WTC11 (cell line): ENCODE measurements at regions not wholly inside any gene's neighbourhood (a gene's known extent, or its start where the extent isn't known, plus 50 kb on each side); places are given as distances from the start of the nearest gene placed in this dataset.

ENCODE experiments used
- ATAC-seq: fragments of 200-7000 bp; cut with Tn5 transposase; 2 replicates; pipeline ENCODE4 v1.10.0; 2021; ENCODE audit warnings: mild to moderate bottlenecking, moderate library complexity
- CTCF ChIA-PET: fragments of 300-600 bp; sonication (Branson Sonifier 250); formaldehyde crosslinking; loops from one replicate; lab custom pipeline; 2021; ENCODE audit warnings: antibody characterized with exemption; lab: Charles Lee
- POLR2A ChIA-PET: fragments of 350-600 bp; sonication (Branson Sonifier 250); formaldehyde crosslinking; loops from one replicate; lab custom pipeline; 2021; ENCODE audit warnings: antibody characterized with exemption; lab: Charles Lee
- DNase-seq: peaks from one replicate; pipeline ENCODE4 v3.0.0; 2021; ENCODE audit warnings: low spot score
- H3K27ac Mint-ChIP-seq: 2 replicates; pipeline ENCODE4 v1.8.0; 2021; ENCODE audit warnings: mixed read lengths
- H3K27me3 Mint-ChIP-seq: 2 replicates; pipeline ENCODE4 v1.8.0; 2021; ENCODE audit warnings: low read depth, mild to moderate bottlenecking, moderate library complexity, mixed read lengths
- H3K36me3 Mint-ChIP-seq: 2 replicates; pipeline ENCODE4 v1.8.0; 2021; ENCODE audit warnings: mixed read lengths
- H3K4me1 Mint-ChIP-seq: 2 replicates; pipeline ENCODE4 v1.8.0; 2022; ENCODE audit warnings: mixed read lengths
- H3K4me3 Mint-ChIP-seq: 2 replicates; pipeline ENCODE4 v1.8.0; 2021; ENCODE audit warnings: mild to moderate bottlenecking, moderate library complexity, mixed read lengths
- H3K9me3 Mint-ChIP-seq: 2 replicates; pipeline ENCODE4 v1.8.0; 2021; ENCODE audit warnings: mixed read lengths
- GRHL2 ChIP-seq: fragments of 250-450 bp; sonication (Bioruptor Pico); IDR thresholded peaks from 2 replicates; pipeline ENCODE4 v1.8.0; 2022; ENCODE audit warnings: mild to moderate bottlenecking, moderate library complexity; ENCODE audit not compliant: insufficient replicate concordance, severe bottlenecking
- GTF2I ChIP-seq: fragments of 250-450 bp; sonication (Bioruptor Pico); conservative IDR thresholded peaks from 2 replicates; pipeline ENCODE4 v1.4.0; 2021; ENCODE audit warnings: mild to moderate bottlenecking
- NR1H2 ChIP-seq: sonication (generic); formaldehyde crosslinking; IDR thresholded peaks from 2 replicates; pipeline ENCODE4 v1.9.0; 2021; ENCODE audit warnings: mild to moderate bottlenecking, moderate library complexity, missing genetic modification reagents
- NR2C2 ChIP-seq: sonication (generic); formaldehyde crosslinking; IDR thresholded peaks from 2 replicates; pipeline ENCODE4 v1.8.0; 2022; ENCODE audit warnings: mild to moderate bottlenecking, missing genetic modification reagents
- RELA ChIP-seq: sonication (generic); formaldehyde crosslinking; IDR thresholded peaks from 2 replicates; pipeline ENCODE4 v1.8.1; 2022; ENCODE audit warnings: missing genetic modification reagents, mild to moderate bottlenecking, borderline replicate concordance
- TP53 ChIP-seq: sonication (generic); formaldehyde crosslinking; IDR thresholded peaks from 2 replicates; pipeline ENCODE4 v1.8.1; 2023; ENCODE audit warnings: mild to moderate bottlenecking, missing genetic modification reagents
- ZBTB21 ChIP-seq: sonication (generic); formaldehyde crosslinking; IDR thresholded peaks from 2 replicates; pipeline ENCODE4 v1.8.1; 2023; ENCODE audit warnings: mild to moderate bottlenecking, missing genetic modification reagents, borderline replicate concordance
- ZNF121 ChIP-seq: sonication (generic); formaldehyde crosslinking; IDR thresholded peaks from 2 replicates; pipeline ENCODE4 v1.8.0; 2023; ENCODE audit warnings: missing genetic modification reagents
- ZNF138 ChIP-seq: sonication (generic); formaldehyde crosslinking; conservative IDR thresholded peaks from 2 replicates; pipeline ENCODE4 v1.8.1; 2022; ENCODE audit warnings: mild to moderate bottlenecking, moderate library complexity, missing genetic modification reagents
- ZNF219 ChIP-seq: sonication (generic); formaldehyde crosslinking; IDR thresholded peaks from 2 replicates; pipeline ENCODE4 v1.8.0; 2023; ENCODE audit warnings: missing genetic modification reagents, mild to moderate bottlenecking, borderline replicate concordance
- ZNF263 ChIP-seq: sonication (generic); formaldehyde crosslinking; IDR thresholded peaks from 2 replicates; pipeline ENCODE4 v1.8.1; 2022; ENCODE audit warnings: low read depth, mild to moderate bottlenecking, moderate library complexity, missing genetic modification reagents
- TF ChIP-seq, protein P1 (sequence below): fragments of 250-450 bp; sonication (Bioruptor Pico); conservative IDR thresholded peaks from 2 replicates; pipeline ENCODE4 v1.9.0; 2021; ENCODE audit warnings: mild to moderate bottlenecking
- TF ChIP-seq, protein P2 (sequence below): sonication (generic); formaldehyde crosslinking; IDR thresholded peaks from 2 replicates; pipeline ENCODE4 v1.8.0; 2022; ENCODE audit warnings: mild to moderate bottlenecking, missing genetic modification reagents
- TF ChIP-seq, protein P3 (sequence below): sonication (generic); formaldehyde crosslinking; conservative IDR thresholded peaks from 2 replicates; pipeline ENCODE4 v1.8.1; 2022; ENCODE audit warnings: mild to moderate bottlenecking, missing genetic modification reagents
- TF ChIP-seq, protein P4 (sequence below): sonication (generic); formaldehyde crosslinking; IDR thresholded peaks from 2 replicates; pipeline ENCODE4 v1.8.1; 2022; ENCODE audit warnings: missing genetic modification reagents, borderline replicate concordance
- TF ChIP-seq, protein P5 (sequence below): sonication (generic); formaldehyde crosslinking; conservative IDR thresholded peaks from 2 replicates; pipeline ENCODE4 v1.8.1; 2023; ENCODE audit warnings: mild to moderate bottlenecking, low read depth, missing genetic modification reagents, moderate library complexity
- TF ChIP-seq, protein P6 (sequence below): sonication (generic); formaldehyde crosslinking; IDR thresholded peaks from 2 replicates; pipeline ENCODE4 v1.8.0; 2023; ENCODE audit warnings: mild to moderate bottlenecking, missing genetic modification reagents

DNA sequence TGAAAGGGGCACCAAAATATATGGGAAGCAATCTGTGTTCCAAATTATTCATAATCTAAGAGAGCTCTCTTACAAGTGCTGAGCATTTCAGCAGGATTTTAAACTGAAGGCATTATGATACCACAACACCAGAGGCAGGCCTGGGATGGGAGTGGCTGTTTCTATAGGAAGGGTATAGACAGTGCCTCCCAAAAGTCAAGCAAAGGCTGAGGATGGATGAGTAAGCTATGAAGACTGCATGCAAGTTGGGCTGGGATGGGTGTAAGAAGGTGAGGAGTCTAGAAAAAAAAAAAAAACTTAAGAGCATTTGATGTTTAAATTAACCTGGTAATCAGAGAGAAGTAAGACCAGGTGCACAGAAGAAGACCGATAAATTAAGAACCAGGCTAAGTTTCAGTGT, 132.5 kb downstream of the OSR1 start:
- POLR2A ChIA-PET, result no interaction called here

DNA sequence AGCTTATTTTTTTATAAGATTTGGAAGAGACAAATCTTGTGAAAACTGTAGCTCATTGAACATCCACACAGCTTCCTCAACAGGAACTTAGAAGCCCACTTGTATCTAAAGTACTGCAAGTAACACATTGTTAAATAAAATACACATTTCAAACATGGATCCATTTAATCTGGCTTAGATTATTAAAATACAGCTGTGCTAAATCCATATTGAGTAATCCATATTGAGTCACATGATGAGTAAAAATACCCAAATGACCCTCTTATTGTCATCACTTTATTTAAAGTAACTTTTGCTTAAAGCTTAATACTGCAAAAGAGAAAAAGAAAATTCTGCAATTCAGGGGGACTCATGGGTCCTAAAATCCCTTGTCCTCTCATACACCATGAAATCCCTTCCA, 133.3 kb downstream of the OSR1 start:
- Mint-ChIP-seq H3K27ac (no peak overlapping the region), H3K36me3 (peaks cover 3% of the 10 kb centered on the region; the same call in 1 of the 2 replicates), H3K4me1 (peaks cover 44% of the 10 kb centered on the region), H3K9me3 (0 out of 2 replicates have a peak, but pooled peaks cover 2% of the 10 kb centered on the region), H3K4me3 (no peak overlapping the region), H3K27me3 (no peaks in the 10 kb centered on the region)
- DNase-seq (no peak), ATAC-seq (no peak)
- CTCF ChIA-PET, result no interaction called here
- TF ChIP-seq, protein P1, sequence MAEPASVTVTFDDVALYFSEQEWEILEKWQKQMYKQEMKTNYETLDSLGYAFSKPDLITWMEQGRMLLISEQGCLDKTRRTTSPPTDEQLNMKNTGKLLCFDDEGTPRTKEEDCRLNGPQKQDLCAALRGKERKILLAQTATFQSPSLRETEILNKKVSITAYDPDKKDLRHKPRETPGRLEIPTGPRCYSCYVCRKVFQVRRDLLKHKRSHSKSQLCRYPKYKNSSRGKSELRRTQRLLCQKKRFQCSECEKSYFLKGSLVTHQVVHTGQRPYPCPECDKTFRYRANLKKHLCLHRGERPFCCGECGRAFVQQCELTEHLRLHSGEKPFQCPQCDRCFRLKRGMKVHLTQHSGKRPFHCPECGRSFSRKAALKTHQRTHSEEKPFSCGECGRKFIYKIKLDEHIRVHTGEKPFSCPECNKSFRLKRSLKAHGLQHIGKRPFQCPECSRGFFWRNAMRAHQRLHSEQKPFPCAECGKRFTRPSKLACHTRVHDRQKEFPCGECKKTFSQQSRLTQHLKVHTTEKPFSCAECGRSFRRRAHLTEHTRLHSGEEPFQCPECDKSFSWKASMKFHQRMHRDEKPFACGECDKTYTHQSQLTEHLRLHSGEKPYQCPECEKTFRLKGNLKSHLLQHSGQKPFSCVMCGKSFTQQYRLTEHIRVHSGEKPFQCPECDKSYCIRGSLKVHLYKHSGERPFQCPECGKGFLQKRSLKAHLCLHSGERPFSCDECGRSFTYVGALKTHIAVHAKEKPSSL (CRISPR knock-in tag), result no peak
- no peak for TF ChIP-seq ZNF219 (CRISPR knock-in tag)
- POLR2A ChIA-PET, result no interaction called here

More for the DNA sequence above, 132.5 kb downstream of the OSR1 start:
- CTCF ChIA-PET, result no interaction called here
- peaks cover 5% of the 10 kb centered on the region; the same call in 1 of the 2 replicates for H3K36me3 Mint-ChIP-seq
- no peak overlapping the region for H3K27ac Mint-ChIP-seq
- DNase-seq (no peak), ATAC-seq (no peak)
- 0 out of 2 replicates have a peak, but pooled peaks cover 4% of the 10 kb centered on the region for H3K9me3 Mint-ChIP-seq
- H3K27me3 Mint-ChIP-seq, result no peaks in the 10 kb centered on the region
- no peak overlapping the region for H3K4me3 Mint-ChIP-seq
- TF ChIP-seq GRHL2 (CRISPR knock-in tag) (no peak), ZNF138 (CRISPR knock-in tag) (no peak)
- peaks cover 45% of the 10 kb centered on the region for H3K4me1 Mint-ChIP-seq

DNA sequence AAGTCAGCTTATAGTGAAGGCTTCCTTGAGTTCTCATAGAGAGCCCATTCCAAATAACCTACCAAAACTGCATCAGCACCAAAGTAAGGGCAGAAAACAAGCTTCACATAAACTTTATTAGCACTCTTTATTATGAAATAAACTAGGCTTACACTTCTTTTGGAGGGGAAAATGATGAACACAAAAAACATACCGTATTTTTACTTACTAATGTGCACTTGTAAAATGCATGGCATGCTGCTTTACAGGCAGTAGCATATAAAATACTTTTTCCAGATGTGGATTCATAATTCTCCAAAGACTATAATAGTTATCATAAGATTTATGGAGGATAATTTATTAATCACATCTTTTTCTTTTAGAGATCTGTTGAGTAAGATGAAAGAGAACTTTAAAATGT, 133.9 kb downstream of the OSR1 start:
- DNase-seq, result no peak
- ATAC-seq, result no peak
- TF ChIP-seq ZNF263 (no peak), RELA (no peak), GTF2I (CRISPR knock-in tag) (no peak), NR1H2 (CRISPR knock-in tag) (no peak), ZBTB21 (no peak), ZNF121 (no peak)
- TF ChIP-seq, protein P2, sequence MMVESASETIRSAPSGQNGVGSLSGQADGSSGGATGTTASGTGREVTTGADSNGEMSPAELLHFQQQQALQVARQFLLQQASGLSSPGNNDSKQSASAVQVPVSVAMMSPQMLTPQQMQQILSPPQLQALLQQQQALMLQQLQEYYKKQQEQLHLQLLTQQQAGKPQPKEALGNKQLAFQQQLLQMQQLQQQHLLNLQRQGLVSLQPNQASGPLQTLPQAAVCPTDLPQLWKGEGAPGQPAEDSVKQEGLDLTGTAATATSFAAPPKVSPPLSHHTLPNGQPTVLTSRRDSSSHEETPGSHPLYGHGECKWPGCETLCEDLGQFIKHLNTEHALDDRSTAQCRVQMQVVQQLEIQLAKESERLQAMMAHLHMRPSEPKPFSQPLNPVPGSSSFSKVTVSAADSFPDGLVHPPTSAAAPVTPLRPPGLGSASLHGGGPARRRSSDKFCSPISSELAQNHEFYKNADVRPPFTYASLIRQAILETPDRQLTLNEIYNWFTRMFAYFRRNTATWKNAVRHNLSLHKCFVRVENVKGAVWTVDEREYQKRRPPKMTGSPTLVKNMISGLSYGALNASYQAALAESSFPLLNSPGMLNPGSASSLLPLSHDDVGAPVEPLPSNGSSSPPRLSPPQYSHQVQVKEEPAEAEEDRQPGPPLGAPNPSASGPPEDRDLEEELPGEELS (CRISPR knock-in tag), result no peak
- TF ChIP-seq, protein P3, sequence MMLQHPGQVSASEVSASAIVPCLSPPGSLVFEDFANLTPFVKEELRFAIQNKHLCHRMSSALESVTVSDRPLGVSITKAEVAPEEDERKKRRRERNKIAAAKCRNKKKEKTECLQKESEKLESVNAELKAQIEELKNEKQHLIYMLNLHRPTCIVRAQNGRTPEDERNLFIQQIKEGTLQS, result no peak
- TF ChIP-seq, protein P4, sequence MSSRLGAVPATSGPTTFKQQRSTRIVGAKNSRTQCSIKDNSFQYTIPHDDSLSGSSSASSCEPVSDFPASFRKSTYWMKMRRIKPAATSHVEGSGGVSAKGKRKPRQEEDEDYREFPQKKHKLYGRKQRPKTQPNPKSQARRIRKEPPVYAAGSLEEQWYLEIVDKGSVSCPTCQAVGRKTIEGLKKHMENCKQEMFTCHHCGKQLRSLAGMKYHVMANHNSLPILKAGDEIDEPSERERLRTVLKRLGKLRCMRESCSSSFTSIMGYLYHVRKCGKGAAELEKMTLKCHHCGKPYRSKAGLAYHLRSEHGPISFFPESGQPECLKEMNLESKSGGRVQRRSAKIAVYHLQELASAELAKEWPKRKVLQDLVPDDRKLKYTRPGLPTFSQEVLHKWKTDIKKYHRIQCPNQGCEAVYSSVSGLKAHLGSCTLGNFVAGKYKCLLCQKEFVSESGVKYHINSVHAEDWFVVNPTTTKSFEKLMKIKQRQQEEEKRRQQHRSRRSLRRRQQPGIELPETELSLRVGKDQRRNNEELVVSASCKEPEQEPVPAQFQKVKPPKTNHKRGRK (CRISPR knock-in tag), result no peak
- no peak overlapping the region for H3K4me3 Mint-ChIP-seq
- peaks cover 39% of the 10 kb centered on the region for H3K4me1 Mint-ChIP-seq
- ChIA-PET CTCF (no interaction called here), POLR2A (no interaction called here)
- H3K27ac Mint-ChIP-seq, result no peak overlapping the region
- no peaks in the 10 kb centered on the region for H3K9me3 Mint-ChIP-seq
- H3K36me3 Mint-ChIP-seq, result no peaks in the 10 kb centered on the region
- no peaks in the 10 kb centered on the region for H3K27me3 Mint-ChIP-seq

DNA sequence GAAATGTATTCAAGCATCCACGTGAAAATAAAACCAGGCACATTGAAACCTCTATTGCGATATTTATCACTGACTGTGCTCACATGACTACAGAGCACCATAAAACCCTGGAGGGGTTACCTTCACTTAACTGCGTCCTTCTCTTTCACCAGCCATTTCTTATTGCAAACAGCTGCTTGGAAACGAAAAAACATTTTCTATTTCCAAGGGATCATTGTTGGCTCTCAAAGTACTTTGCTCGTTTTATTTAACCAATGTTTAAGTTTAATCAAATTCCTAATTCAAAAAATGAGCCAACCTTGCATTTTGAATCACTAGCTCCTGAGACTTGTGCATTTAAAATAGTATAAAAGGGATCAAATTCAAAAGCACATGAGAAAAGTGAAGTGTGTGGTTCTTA, 134.4 kb downstream of the OSR1 start:
- H3K36me3 Mint-ChIP-seq, result no peaks in the 10 kb centered on the region
- H3K27me3 Mint-ChIP-seq, result no peaks in the 10 kb centered on the region
- ATAC-seq (no peak), DNase-seq (no peak)
- H3K9me3 Mint-ChIP-seq, result no peaks in the 10 kb centered on the region
- H3K27ac Mint-ChIP-seq, result no peak overlapping the region
- H3K4me3 Mint-ChIP-seq, result no peak overlapping the region
- ChIA-PET CTCF (no interaction called here), POLR2A (no interaction called here)
- peaks cover 35% of the 10 kb centered on the region for H3K4me1 Mint-ChIP-seq
- no peak for TF ChIP-seq TP53 (CRISPR knock-in tag)
- TF ChIP-seq, protein P5, sequence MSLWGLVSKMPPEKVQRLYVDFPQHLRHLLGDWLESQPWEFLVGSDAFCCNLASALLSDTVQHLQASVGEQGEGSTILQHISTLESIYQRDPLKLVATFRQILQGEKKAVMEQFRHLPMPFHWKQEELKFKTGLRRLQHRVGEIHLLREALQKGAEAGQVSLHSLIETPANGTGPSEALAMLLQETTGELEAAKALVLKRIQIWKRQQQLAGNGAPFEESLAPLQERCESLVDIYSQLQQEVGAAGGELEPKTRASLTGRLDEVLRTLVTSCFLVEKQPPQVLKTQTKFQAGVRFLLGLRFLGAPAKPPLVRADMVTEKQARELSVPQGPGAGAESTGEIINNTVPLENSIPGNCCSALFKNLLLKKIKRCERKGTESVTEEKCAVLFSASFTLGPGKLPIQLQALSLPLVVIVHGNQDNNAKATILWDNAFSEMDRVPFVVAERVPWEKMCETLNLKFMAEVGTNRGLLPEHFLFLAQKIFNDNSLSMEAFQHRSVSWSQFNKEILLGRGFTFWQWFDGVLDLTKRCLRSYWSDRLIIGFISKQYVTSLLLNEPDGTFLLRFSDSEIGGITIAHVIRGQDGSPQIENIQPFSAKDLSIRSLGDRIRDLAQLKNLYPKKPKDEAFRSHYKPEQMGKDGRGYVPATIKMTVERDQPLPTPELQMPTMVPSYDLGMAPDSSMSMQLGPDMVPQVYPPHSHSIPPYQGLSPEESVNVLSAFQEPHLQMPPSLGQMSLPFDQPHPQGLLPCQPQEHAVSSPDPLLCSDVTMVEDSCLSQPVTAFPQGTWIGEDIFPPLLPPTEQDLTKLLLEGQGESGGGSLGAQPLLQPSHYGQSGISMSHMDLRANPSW (CRISPR knock-in tag), result no peak
- TF ChIP-seq, protein P6, sequence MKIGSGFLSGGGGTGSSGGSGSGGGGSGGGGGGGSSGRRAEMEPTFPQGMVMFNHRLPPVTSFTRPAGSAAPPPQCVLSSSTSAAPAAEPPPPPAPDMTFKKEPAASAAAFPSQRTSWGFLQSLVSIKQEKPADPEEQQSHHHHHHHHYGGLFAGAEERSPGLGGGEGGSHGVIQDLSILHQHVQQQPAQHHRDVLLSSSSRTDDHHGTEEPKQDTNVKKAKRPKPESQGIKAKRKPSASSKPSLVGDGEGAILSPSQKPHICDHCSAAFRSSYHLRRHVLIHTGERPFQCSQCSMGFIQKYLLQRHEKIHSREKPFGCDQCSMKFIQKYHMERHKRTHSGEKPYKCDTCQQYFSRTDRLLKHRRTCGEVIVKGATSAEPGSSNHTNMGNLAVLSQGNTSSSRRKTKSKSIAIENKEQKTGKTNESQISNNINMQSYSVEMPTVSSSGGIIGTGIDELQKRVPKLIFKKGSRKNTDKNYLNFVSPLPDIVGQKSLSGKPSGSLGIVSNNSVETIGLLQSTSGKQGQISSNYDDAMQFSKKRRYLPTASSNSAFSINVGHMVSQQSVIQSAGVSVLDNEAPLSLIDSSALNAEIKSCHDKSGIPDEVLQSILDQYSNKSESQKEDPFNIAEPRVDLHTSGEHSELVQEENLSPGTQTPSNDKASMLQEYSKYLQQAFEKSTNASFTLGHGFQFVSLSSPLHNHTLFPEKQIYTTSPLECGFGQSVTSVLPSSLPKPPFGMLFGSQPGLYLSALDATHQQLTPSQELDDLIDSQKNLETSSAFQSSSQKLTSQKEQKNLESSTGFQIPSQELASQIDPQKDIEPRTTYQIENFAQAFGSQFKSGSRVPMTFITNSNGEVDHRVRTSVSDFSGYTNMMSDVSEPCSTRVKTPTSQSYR (CRISPR knock-in tag), result no peak
- TF ChIP-seq NR2C2, result no peak
- no peak for TF ChIP-seq ZNF121
